H7 (cell line): ENCODE measurements at regions not wholly inside any gene's neighbourhood (a gene's known extent, or its start where the extent isn't known, plus 50 kb on each side); places are given as distances from the start of the nearest gene placed in this dataset.
"Not testable (repeated sequence)": the region's sequence is repeated elsewhere in the genome, so short reads cannot be mapped to it uniquely, and the experiment has no call there.

Experiments used
- DNase-seq: peaks from one replicate; pipeline ENCODE4 v3.0.0; 2012
- H3K27me3 ChIP-seq: 2 replicates; pipeline ENCODE4 v1.6.0; 2011; ENCODE audit warnings: mild to moderate bottlenecking, low read length; ENCODE audit not compliant: control insufficient read depth, insufficient read depth
- H3K36me3 ChIP-seq: replicated peaks from 2 replicates; pipeline ENCODE4 v1.5.1; 2011; ENCODE audit warnings: low read length; ENCODE audit not compliant: control insufficient read depth, insufficient read depth
- H3K4me3 ChIP-seq: 2 replicates; pipeline ENCODE4 v1.5.1; 2011; ENCODE audit warnings: low read depth, mild to moderate bottlenecking, control low read depth, low read length, moderate library complexity; ENCODE audit not compliant: insufficient read depth

GRCh38 chr2:17235167-17235566 lies 283.1 kb downstream of the RAD51AP2 start:
- Histone ChIP-seq H3K27me3 (no peaks in the 10 kb centered on the region), H3K4me3 (no peak overlapping the region), H3K36me3 (no peaks in the 10 kb centered on the region)
- DNase-seq: no peak

GRCh38 chr2:17232776-17233556 lies 285.3 kb downstream of the RAD51AP2 start:
- Histone ChIP-seq H3K27me3 (no peaks in the 10 kb centered on the region), H3K36me3 (no peaks in the 10 kb centered on the region), H3K4me3 (no peak overlapping the region)
- DNase-seq: no peak

GRCh38 chr2:17231394-17231965 lies 286.8 kb downstream of the RAD51AP2 start:
- no peak overlapping the region for H3K4me3 ChIP-seq
- no peak for DNase-seq
- H3K36me3 ChIP-seq: no peaks in the 10 kb centered on the region
- no peaks in the 10 kb centered on the region for H3K27me3 ChIP-seq

- H3K27me3 ChIP-seq: no peaks in the 10 kb centered on the region
- H3K36me3 ChIP-seq: no peaks in the 10 kb centered on the region
- DNase-seq: no peak
- H3K4me3 ChIP-seq: no peak overlapping the region
These were observed 288.8 kb downstream of the RAD51AP2 start for GRCh38 chr2:17229414-17229813.

GRCh38 chr2:17228461-17228860 lies 289.8 kb downstream of the RAD51AP2 start:
- DNase-seq: no peak

GRCh38 chr2:17227856-17228255 lies 290.4 kb downstream of the RAD51AP2 start:
- H3K27me3 ChIP-seq: no peaks in the 10 kb centered on the region
- H3K36me3 ChIP-seq: no peaks in the 10 kb centered on the region
- H3K4me3 ChIP-seq: no peak overlapping the region
- DNase-seq: no peak

More at GRCh38 chr2:17228461-17228860, 289.8 kb downstream of the RAD51AP2 start:
- Histone ChIP-seq H3K27me3 (no peaks in the 10 kb centered on the region), H3K4me3 (no peak overlapping the region), H3K36me3 (no peaks in the 10 kb centered on the region)

- H3K4me3 ChIP-seq: no peak overlapping the region
- H3K27me3 ChIP-seq: no peaks in the 10 kb centered on the region
- no peaks in the 10 kb centered on the region for H3K36me3 ChIP-seq
- DNase-seq: no peak
These were observed 291.2 kb downstream of the RAD51AP2 start for GRCh38 chr2:17226941-17227490.

GRCh38 chr2:17223211-17223610 lies 295.0 kb downstream of the RAD51AP2 start:
- H3K27me3 ChIP-seq: no peaks in the 10 kb centered on the region
- no peaks in the 10 kb centered on the region for H3K36me3 ChIP-seq
- DNase-seq: no peak
- H3K4me3 ChIP-seq: no peak overlapping the region

GRCh38 chr2:17208511-17208910 lies 309.7 kb downstream of the RAD51AP2 start:
- no peaks in the 10 kb centered on the region for H3K36me3 ChIP-seq
- no peaks in the 10 kb centered on the region for H3K27me3 ChIP-seq
- DNase-seq: no peak
- no peak overlapping the region for H3K4me3 ChIP-seq

GRCh38 chr2:17206771-17207170 lies 311.5 kb downstream of the RAD51AP2 start:
- Histone ChIP-seq H3K27me3 (no peaks in the 10 kb centered on the region), H3K4me3 (no peak overlapping the region), H3K36me3 (no peaks in the 10 kb centered on the region)
- DNase-seq: no peak

- H3K4me3 ChIP-seq, H3K27me3 ChIP-seq, H3K36me3 ChIP-seq, DNase-seq: not testable (repeated sequence)
These were observed 314.0 kb downstream of the RAD51AP2 start for GRCh38 chr2:17204214-17204613.

- H3K27me3 ChIP-seq, H3K36me3 ChIP-seq, H3K4me3 ChIP-seq, DNase-seq: not testable (repeated sequence)
These were observed 315.6 kb downstream of the RAD51AP2 start for GRCh38 chr2:17202628-17203027.

GRCh38 chr2:17199741-17200140 lies 318.5 kb downstream of the RAD51AP2 start:
- no peak for DNase-seq
- H3K4me3 ChIP-seq: no peak overlapping the region
- no peaks in the 10 kb centered on the region for H3K36me3 ChIP-seq
- H3K27me3 ChIP-seq: no peaks in the 10 kb centered on the region

GRCh38 chr2:17196380-17196779 lies 321.9 kb downstream of the RAD51AP2 start:
- Histone ChIP-seq H3K27me3 (no peaks in the 10 kb centered on the region), H3K4me3 (no peak overlapping the region), H3K36me3 (no peaks in the 10 kb centered on the region)
- DNase-seq: no peak

GRCh38 chr2:17195016-17195415 lies 323.2 kb downstream of the RAD51AP2 start:
- H3K4me3 ChIP-seq: no peak overlapping the region
- no peaks in the 10 kb centered on the region for H3K36me3 ChIP-seq
- no peak for DNase-seq
- H3K27me3 ChIP-seq: no peaks in the 10 kb centered on the region
